OCI-LY3 (cell line): ENCODE measurements at regions not wholly inside any gene's neighbourhood (a gene's known extent, or its start where the extent isn't known, plus 50 kb on each side); places are given as distances from the start of the nearest gene placed in this dataset.
"Not testable (repeated sequence)": the region's sequence is repeated elsewhere in the genome, so short reads cannot be mapped to it uniquely, and the experiment has no call there.

ENCODE experiments used
- H2AFZ ChIP-seq: fragments of 200-600, 300-600 bp; shearing (Covaris generic); 2 replicates; pipeline ENCODE4 v1.6.0; 2014; ENCODE audit warnings: antibody characterized with exemption, low read depth, low read length
- H3K27ac ChIP-seq: fragments of 200-600, 300-600 bp; sonication (generic); 2 replicates; pipeline ENCODE4 v1.5.1; 2014; ENCODE audit warnings: mild to moderate bottlenecking, low read length, moderate library complexity, mixed read lengths
- H3K27me3 ChIP-seq: fragments of 200-600, 300-600 bp; sonication (generic); 2 replicates; pipeline ENCODE4 v1.6.1; 2014; ENCODE audit warnings: low read depth, low read length, mixed read lengths
- H3K36me3 ChIP-seq: fragments of 200-600, 300-600 bp; sonication (generic); replicated peaks from 2 replicates; pipeline ENCODE3; 2014; ENCODE audit warnings: low read depth, low read length, mixed read lengths
- H3K4me1 ChIP-seq: fragments of 300-600, 200-600 bp; sonication (generic); 2 replicates; pipeline ENCODE4 v1.6.1; 2014; ENCODE audit warnings: low read length, mixed read lengths
- H3K4me2 ChIP-seq: fragments of 200-600, 300-600 bp; sonication (generic); 2 replicates; pipeline ENCODE4 v1.6.1; 2014; ENCODE audit warnings: low read length, mixed read lengths
- H3K4me3 ChIP-seq: fragments of 300-600, 200-600 bp; sonication (generic); 2 replicates; pipeline ENCODE4 v1.5.1; 2014; ENCODE audit warnings: antibody characterized with exemption, mild to moderate bottlenecking, low read length, moderate library complexity
- H3K79me2 ChIP-seq: fragments of 300-600, 200-600 bp; shearing (Covaris generic); 2 replicates; pipeline ENCODE4 v1.6.1; 2014; ENCODE audit warnings: mild to moderate bottlenecking, low read length, mixed read lengths
- H3K9ac ChIP-seq: fragments of 300-600, 200-600 bp; shearing (Covaris generic); 2 replicates; pipeline ENCODE4 v1.6.0; 2014; ENCODE audit warnings: mild to moderate bottlenecking, low read length, moderate library complexity
- H3K9me3 ChIP-seq: fragments of 200-600, 300-600 bp; shearing (Covaris generic); 2 replicates; pipeline ENCODE4 v1.6.1; 2014; ENCODE audit warnings: low read length, mixed read lengths; ENCODE audit not compliant: insufficient read depth
- H4K20me1 ChIP-seq: fragments of 200-600, 300-600 bp; sonication (generic); 2 replicates; pipeline ENCODE4 v1.6.1; 2016; ENCODE audit warnings: low read length, mixed read lengths; ENCODE audit not compliant: insufficient read depth
- CTCF ChIP-seq: fragments of 200-600, 300-600 bp; sonication (generic); IDR thresholded peaks from 2 replicates; pipeline ENCODE4 v1.5.1; 2014; ENCODE audit warnings: antibody characterized with exemption, low read length, low read depth
- EZH2phosphoT487 ChIP-seq: fragments of 200-600 bp; shearing (Covaris generic); IDR thresholded peaks from 2 replicates; pipeline ENCODE4 v1.6.1; 2018; ENCODE audit warnings: antibody characterized with exemption, mixed run types, low read depth

DNA sequence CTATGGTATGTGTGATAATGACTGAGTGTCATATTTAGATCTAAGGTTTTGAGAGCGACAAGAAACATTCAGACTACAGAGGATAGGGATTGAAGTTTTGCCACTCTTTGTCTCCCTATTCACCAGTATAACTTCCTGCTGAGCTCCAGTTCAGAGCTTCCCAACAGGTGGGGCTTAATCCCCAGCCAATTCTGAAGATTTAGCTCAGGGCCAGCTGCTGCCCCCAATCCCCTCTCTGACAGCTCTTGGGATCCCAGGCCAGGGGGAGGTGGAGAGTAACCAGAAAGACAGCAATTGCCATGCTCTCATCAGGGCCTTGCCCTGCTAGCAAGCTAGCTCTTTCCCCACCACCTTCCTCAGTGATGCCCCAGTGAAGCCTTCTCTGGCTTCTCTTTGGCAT, 57.8 kb downstream of the TRIL start:
- H2AFZ ChIP-seq, result no peak overlapping the region
- H3K4me2 ChIP-seq, result no peak overlapping the region

DNA sequence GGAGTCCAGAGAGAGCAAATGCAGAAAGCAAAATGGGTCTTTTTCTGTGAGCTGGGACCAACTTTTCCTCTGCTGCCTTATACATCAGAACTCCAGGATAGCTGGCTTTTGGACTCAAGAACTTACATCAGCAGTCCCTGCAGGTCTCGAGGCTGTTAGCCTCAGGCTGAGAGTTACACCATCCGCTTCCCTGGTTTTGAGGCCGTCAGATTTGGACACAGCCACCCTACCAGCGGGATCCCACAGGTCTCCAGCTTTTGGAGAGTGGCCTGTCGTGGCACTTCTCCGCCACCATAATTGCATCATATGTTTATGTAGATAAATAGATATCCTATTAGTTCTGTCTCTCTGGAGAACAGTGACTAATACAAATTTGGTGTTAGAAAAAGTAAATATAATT, 64.2 kb downstream of the TRIL start:
- no peak for TF ChIP-seq EZH2phosphoT487
- TF ChIP-seq CTCF, result no peak
- no peak overlapping the region for H2AFZ ChIP-seq

More for the DNA sequence above, 57.8 kb downstream of the TRIL start:
- H3K9me3 ChIP-seq, result no peaks in the 10 kb centered on the region
- H3K27me3 ChIP-seq, result peaks cover 11% of the 10 kb centered on the region
- no peak for TF ChIP-seq EZH2phosphoT487
- no peak for TF ChIP-seq CTCF
- no peaks in the 10 kb centered on the region for H3K36me3 ChIP-seq
- no peaks in the 10 kb centered on the region for H4K20me1 ChIP-seq
- no peak overlapping the region for H3K27ac ChIP-seq
- H3K79me2 ChIP-seq, result no peaks in the 10 kb centered on the region
- H3K9ac ChIP-seq, result no peak overlapping the region
- no peaks in the 10 kb centered on the region for H3K4me1 ChIP-seq
- no peak overlapping the region for H3K4me3 ChIP-seq

GRCh38 chr7:28891876-28892234, 66.3 kb downstream of the TRIL start:
- not testable (repeated sequence) for H3K4me1 ChIP-seq, H3K9me3 ChIP-seq, H4K20me1 ChIP-seq, H3K79me2 ChIP-seq, H3K4me2 ChIP-seq, H3K36me3 ChIP-seq, H3K27ac ChIP-seq, H3K4me3 ChIP-seq, H3K9ac ChIP-seq, H2AFZ ChIP-seq
- H3K27me3 ChIP-seq, result peaks cover 19% of the 10 kb centered on the region

More for the DNA sequence above, 64.2 kb downstream of the TRIL start:
- Histone ChIP-seq H4K20me1 (no peaks in the 10 kb centered on the region), H3K9me3 (no peaks in the 10 kb centered on the region), H3K4me3 (no peak overlapping the region), H3K36me3 (no peaks in the 10 kb centered on the region), H3K27ac (no peak overlapping the region), H3K9ac (no peak overlapping the region), H3K79me2 (no peaks in the 10 kb centered on the region), H3K27me3 (peaks cover 15% of the 10 kb centered on the region), H3K4me1 (no peaks in the 10 kb centered on the region), H3K4me2 (no peak overlapping the region)

- Histone ChIP-seq H3K4me1 (no peaks in the 10 kb centered on the region), H3K9me3 (no peaks in the 10 kb centered on the region), H3K4me3 (no peak overlapping the region), H4K20me1 (no peaks in the 10 kb centered on the region), H3K4me2 (no peak overlapping the region), H3K79me2 (no peaks in the 10 kb centered on the region), H3K9ac (no peak overlapping the region), H3K27me3 (peaks cover 19% of the 10 kb centered on the region), H3K27ac (no peak overlapping the region), H2AFZ (no peak overlapping the region), H3K36me3 (no peaks in the 10 kb centered on the region)
- TF ChIP-seq EZH2phosphoT487 (no peak), CTCF (no peak)
These were observed 66.8 kb downstream of the TRIL start for GRCh38 chr7:28891192-28891875.
